GM23248 (cell line): ENCODE measurements at regions not wholly inside any gene's neighbourhood (a gene's known extent, or its start where the extent isn't known, plus 50 kb on each side); places are given as distances from the start of the nearest gene placed in this dataset.

Source experiments
- DNase-seq: peaks from one replicate; pipeline ENCODE4 v3.0.0-alpha.2; 2015
- H2AFZ ChIP-seq: fragments of 200-600 bp; sonication (generic); 2 replicates; pipeline ENCODE4 v1.6.1; 2016; ENCODE audit warnings: antibody characterized with exemption
- H3F3A ChIP-seq: fragments of 200-600 bp; sonication (generic); 2 replicates; pipeline ENCODE4 v1.6.1; 2016; ENCODE audit warnings: mild to moderate bottlenecking, antibody characterized with exemption, mixed run types; ENCODE audit not compliant: insufficient read depth
- H3K27ac ChIP-seq: fragments of 200-600 bp; sonication (generic); 2 replicates; pipeline ENCODE4 v1.5.1; 2016; ENCODE audit warnings: mild to moderate bottlenecking
- H3K27me3 ChIP-seq: fragments of 200-600 bp; sonication (generic); replicated peaks from 2 replicates; pipeline ENCODE4 v1.6.1; 2016; ENCODE audit warnings: mild to moderate bottlenecking; ENCODE audit not compliant: insufficient read depth
- H3K36me3 ChIP-seq: fragments of 200-600 bp; sonication (generic); 2 replicates; pipeline ENCODE4 v1.6.1; 2016; ENCODE audit warnings: low read depth, mild to moderate bottlenecking
- H3K4me1 ChIP-seq: fragments of 200-600 bp; sonication (generic); 2 replicates; pipeline ENCODE4 v1.6.1; 2016; ENCODE audit warnings: mild to moderate bottlenecking; ENCODE audit not compliant: insufficient read depth
- H3K4me2 ChIP-seq: fragments of 200-600 bp; sonication (generic); one replicate; pipeline ENCODE4 v1.6.1; 2016; ENCODE audit warnings: mild to moderate bottlenecking; ENCODE audit not compliant: unreplicated experiment
- H3K4me3 ChIP-seq: fragments of 200-600 bp; sonication (generic); 2 replicates; pipeline ENCODE4 v1.5.1; 2016; ENCODE audit warnings: mild to moderate bottlenecking
- H3K79me2 ChIP-seq: fragments of 200-600 bp; sonication (generic); 2 replicates; pipeline ENCODE4 v1.6.1; 2016; ENCODE audit warnings: mild to moderate bottlenecking; ENCODE audit not compliant: insufficient read depth
- H3K9ac ChIP-seq: fragments of 200-600 bp; sonication (generic); 2 replicates; pipeline ENCODE4 v1.6.1; 2016; ENCODE audit warnings: mild to moderate bottlenecking
- H3K9me2 ChIP-seq: fragments of 200-600 bp; sonication (generic); 2 replicates; pipeline ENCODE4 v1.6.1; 2016; ENCODE audit warnings: mixed run types, mild to moderate bottlenecking, moderate library complexity; ENCODE audit not compliant: insufficient read depth
- H3K9me3 ChIP-seq: fragments of 200-600 bp; sonication (generic); one replicate; pipeline ENCODE4 v1.6.1; 2017; ENCODE audit warnings: low read depth
- H4K20me1 ChIP-seq: fragments of 200-600 bp; sonication (generic); 2 replicates; pipeline ENCODE4 v1.6.0; 2016; ENCODE audit not compliant: insufficient read depth
- EZH2 ChIP-seq: fragments of 200-600 bp; sonication (generic); IDR thresholded peaks from 2 replicates; pipeline ENCODE4 v1.6.1; 2018; ENCODE audit warnings: antibody characterized with exemption, mild to moderate bottlenecking; ENCODE audit not compliant: insufficient read depth, poor library complexity, severe bottlenecking
- EZH2phosphoT487 ChIP-seq: fragments of 200-600 bp; sonication (generic); IDR thresholded peaks from 2 replicates; pipeline ENCODE4 v1.6.1; 2018; ENCODE audit warnings: antibody characterized with exemption, moderate library complexity, mild to moderate bottlenecking, low read depth; ENCODE audit not compliant: insufficient read depth
- WGBS, 2 experiments: methylation state at CpG; one replicate each; pipeline ENCODE4 v1.1.6; 2015 to 2017; ENCODE audit warnings: low lambda C conversion rate in 2 of 2, low coverage in 1 of 2; ENCODE audit errors: missing lambda C conversion rate in 2 of 2; 5-methylcytosine and 5-hydroxymethylcytosine counted together
- in situ Hi-C: fragments of 300-500 bp; cut with MboI; formaldehyde crosslinking; loops from 2 replicates; pipeline ENCODE4 v1.15.0; 2020

DNA sequence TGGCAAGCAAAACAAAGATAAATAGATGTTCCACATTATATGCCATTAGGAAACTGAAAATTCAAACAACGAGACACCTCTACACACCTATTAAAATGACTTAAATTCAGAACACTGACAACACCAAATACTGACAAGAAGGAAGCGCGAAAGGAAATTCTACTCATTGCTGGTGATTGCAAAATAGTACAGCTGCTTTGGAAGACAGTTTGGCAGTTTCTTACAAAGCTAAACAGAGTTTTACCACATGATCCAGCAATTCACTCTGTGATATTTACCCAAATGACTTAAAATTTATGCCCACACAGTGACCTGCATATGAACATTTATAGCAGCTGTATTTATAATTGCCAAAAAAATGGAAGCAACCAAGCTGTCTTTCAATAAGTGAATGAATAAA lies 232.6 kb downstream of the CASP12 start:
- H4K20me1 ChIP-seq: no peaks in the 10 kb centered on the region
- in situ Hi-C loops: no loop called here
- H3K36me3 ChIP-seq: no peaks in the 10 kb centered on the region
- 0 out of 2 replicates have a peak, but pooled peaks cover 3% of the 10 kb centered on the region for H3K27me3 ChIP-seq
- 33 to 44% methylated on average over 3 of the region's 3 CpGs for WGBS, 2 experiments
- no peak overlapping the region for H3K4me2 ChIP-seq
- H3K27ac ChIP-seq: no peak overlapping the region
- no peak overlapping the region for H2AFZ ChIP-seq
- DNase-seq: peak; percentile 13
- no peak for TF ChIP-seq EZH2
- no peak for TF ChIP-seq EZH2phosphoT487
- H3K9ac ChIP-seq: no peak overlapping the region
- H3K79me2 ChIP-seq: no peaks in the 10 kb centered on the region
- H3K9me3 ChIP-seq: no peaks in the 10 kb centered on the region
- H3K4me3 ChIP-seq: no peak overlapping the region
- no peaks in the 10 kb centered on the region for H3F3A ChIP-seq
- no peaks in the 10 kb centered on the region; the same call in 1 of the 2 replicates for H3K4me1 ChIP-seq
- H3K9me2 ChIP-seq: no peaks in the 10 kb centered on the region

- Histone ChIP-seq H3F3A (no peaks in the 10 kb centered on the region), H3K9me2 (no peaks in the 10 kb centered on the region), H3K9ac (no peak overlapping the region), H4K20me1 (no peaks in the 10 kb centered on the region), H3K4me3 (no peak overlapping the region), H3K4me1 (no peaks in the 10 kb centered on the region), H3K27ac (no peak overlapping the region), H3K36me3 (no peaks in the 10 kb centered on the region), H2AFZ (no peak overlapping the region), H3K79me2 (no peaks in the 10 kb centered on the region), H3K4me2 (no peak overlapping the region), H3K27me3 (0 out of 2 replicates have a peak, but pooled peaks cover 3% of the 10 kb centered on the region), H3K9me3 (no peaks in the 10 kb centered on the region)
- TF ChIP-seq EZH2 (no peak), EZH2phosphoT487 (no peak)
- in situ Hi-C loops: no loop called here
- DNase-seq: no peak
- 53 to 61% methylated on average over 4 of the region's 4 CpGs for WGBS, 2 experiments
These were observed 234.8 kb downstream of the CASP12 start for GRCh38 chr11:104663190-104664140.

DNA sequence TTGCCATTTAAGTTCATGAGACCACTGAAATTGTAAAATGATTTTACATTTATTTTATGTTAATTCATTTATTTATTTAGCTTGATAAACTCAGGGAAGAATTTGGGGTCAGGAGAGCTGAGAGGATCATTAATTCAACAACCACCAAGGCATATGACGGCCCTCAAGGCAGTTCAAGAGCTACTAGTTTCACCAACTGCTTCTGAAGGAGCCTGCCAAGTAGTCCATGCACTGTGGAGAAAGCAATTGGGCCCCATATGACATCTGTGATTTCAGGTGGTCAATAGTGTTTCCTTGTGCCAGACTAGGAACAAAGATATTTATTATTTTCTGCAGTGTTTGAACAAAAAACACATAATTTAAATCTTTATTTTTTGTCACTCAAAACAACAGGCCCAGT lies 236.4 kb downstream of the CASP12 start:
- H3K9me3 ChIP-seq: no peaks in the 10 kb centered on the region
- WGBS, 2 experiments: 79 to 81% methylated on average over 1 of the region's 1 CpG
- TF ChIP-seq EZH2: no peak
- no peak for TF ChIP-seq EZH2phosphoT487

GRCh38 chr11:104661471-104661870 lies 236.8 kb downstream of the CASP12 start:
- in situ Hi-C loops: no loop called here
- WGBS, 2 experiments: 73 to 81% methylated on average over 5 of the region's 5 CpGs
- TF ChIP-seq EZH2 (no peak), EZH2phosphoT487 (no peak)

More for the DNA sequence above, 236.4 kb downstream of the CASP12 start:
- Histone ChIP-seq H3K27ac (no peak overlapping the region), H3K9ac (no peak overlapping the region), H3K4me1 (no peaks in the 10 kb centered on the region), H3F3A (no peaks in the 10 kb centered on the region), H3K27me3 (no peaks in the 10 kb centered on the region), H3K4me3 (no peak overlapping the region), H4K20me1 (no peaks in the 10 kb centered on the region), H3K36me3 (no peaks in the 10 kb centered on the region), H3K4me2 (no peak overlapping the region), H2AFZ (no peak overlapping the region), H3K79me2 (no peaks in the 10 kb centered on the region), H3K9me2 (no peaks in the 10 kb centered on the region)
- in situ Hi-C loops: no loop called here
- DNase-seq: no peak

More at GRCh38 chr11:104661471-104661870, 236.8 kb downstream of the CASP12 start:
- H3K36me3 ChIP-seq: no peaks in the 10 kb centered on the region
- H3K9me3 ChIP-seq: no peaks in the 10 kb centered on the region
- no peaks in the 10 kb centered on the region for H3K9me2 ChIP-seq
- no peak overlapping the region for H3K4me2 ChIP-seq
- no peak for DNase-seq
- H3K9ac ChIP-seq: no peak overlapping the region
- H3K27ac ChIP-seq: no peak overlapping the region
- H3F3A ChIP-seq: no peaks in the 10 kb centered on the region
- no peaks in the 10 kb centered on the region for H4K20me1 ChIP-seq
- H3K27me3 ChIP-seq: no peaks in the 10 kb centered on the region
- H3K79me2 ChIP-seq: no peaks in the 10 kb centered on the region
- H3K4me1 ChIP-seq: no peaks in the 10 kb centered on the region
- H3K4me3 ChIP-seq: no peak overlapping the region
- H2AFZ ChIP-seq: no peak overlapping the region
